SIG-M5 treated with dmso at 0.1 percent for 504 hours (cell line): ENCODE measurements at regions not wholly inside any gene's neighbourhood (a gene's known extent, or its start where the extent isn't known, plus 50 kb on each side); places are given as distances from the start of the nearest gene placed in this dataset.
"Not testable (repeated sequence)": the region's sequence is repeated elsewhere in the genome, so short reads cannot be mapped to it uniquely, and the experiment has no call there.

Experiments
- DNase-seq: peaks from one replicate; lab custom pipeline; 2025; ENCODE audit not compliant: unreplicated experiment; lab: John Stamatoyannopoulos, UW

GRCh38 chr10:6929148-6929830, 349.2 kb upstream of the PRKCQ start:
- peak; percentile 26 for DNase-seq

DNA sequence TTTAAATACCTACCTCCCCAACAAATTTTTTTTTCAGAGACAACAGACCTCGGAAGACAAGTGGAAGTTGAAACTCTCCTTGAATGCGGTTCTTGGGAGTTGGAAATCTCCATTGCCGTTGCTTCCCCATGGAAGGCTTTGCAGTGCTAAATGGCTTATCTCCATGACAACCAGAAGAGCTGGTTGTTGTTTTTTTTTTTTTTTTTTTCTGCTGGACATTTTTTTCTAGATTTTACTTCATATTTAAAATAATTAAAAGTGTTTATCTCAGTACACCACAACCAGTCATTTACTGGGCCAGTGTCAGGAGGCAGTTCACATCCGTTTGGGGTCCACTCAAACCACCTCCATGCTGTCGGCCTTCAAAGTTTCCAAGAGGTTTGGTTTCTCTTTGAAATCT, 348.5 kb upstream of the PRKCQ start:
- no peak for DNase-seq

DNA sequence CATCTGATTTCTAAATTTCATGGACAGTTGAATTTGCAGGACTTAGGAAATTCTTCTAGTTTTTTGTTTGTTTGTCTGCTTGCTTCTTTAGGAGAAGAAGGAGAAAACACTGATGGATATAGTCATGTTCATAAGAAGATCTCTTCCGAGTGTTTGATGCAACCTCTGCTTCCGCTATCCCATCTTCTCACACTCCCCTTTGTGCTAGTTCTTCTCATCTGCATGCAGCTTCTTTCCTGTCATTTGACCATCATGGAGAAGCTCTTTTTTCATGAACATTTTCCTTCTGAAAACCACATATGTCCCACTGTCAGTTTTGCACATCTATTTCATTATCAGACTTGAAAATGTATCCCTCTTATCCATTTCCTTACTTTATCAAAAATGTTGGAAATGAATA, 346.9 kb upstream of the PRKCQ start:
- peak; percentile 71 for DNase-seq

DNA sequence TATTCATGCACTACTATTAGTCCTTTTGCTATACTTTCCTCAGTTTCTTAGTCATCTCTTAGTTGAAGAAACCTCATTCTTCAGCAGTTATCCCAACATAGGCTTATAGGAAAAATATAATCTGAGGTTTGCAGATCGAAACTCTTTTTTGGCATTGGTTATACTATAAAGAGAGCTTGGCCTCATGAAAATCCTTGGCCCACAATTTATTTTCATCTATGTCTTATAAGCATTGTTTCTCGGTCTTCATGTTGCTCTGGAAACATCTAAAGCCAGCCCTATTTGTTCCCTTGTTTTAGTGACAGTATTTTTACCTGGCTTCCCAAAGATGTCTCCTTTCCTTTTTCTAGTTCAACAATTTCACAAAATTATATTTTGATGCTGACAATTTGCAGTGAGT, 345.1 kb upstream of the PRKCQ start:
- DNase-seq, result no peak

GRCh38 chr10:6924166-6924565, 344.1 kb upstream of the PRKCQ start:
- no peak for DNase-seq

DNA sequence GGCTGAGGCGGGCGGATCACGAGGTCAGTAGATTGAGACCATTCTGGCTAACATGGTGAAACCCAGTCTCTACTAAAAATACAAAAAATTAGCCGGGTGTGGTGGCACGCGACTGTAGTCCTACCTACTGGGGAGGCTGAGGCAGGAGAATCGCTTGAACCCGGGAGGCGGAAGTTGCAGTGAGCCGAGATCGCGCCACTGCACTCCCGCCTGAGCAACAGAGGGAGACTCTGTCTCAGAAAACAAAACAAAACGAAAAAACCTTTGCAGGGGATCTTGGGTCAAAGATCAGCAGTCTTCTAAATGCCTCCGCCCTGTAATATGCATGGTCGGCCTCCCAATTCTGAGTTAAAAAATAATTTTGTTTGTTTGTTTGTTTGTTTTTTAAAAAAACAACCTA, 340.9 kb upstream of the PRKCQ start:
- DNase-seq, result not testable (repeated sequence)

GRCh38 chr10:6920072-6921019, 340.3 kb upstream of the PRKCQ start:
- peak; percentile 79 for DNase-seq

DNA sequence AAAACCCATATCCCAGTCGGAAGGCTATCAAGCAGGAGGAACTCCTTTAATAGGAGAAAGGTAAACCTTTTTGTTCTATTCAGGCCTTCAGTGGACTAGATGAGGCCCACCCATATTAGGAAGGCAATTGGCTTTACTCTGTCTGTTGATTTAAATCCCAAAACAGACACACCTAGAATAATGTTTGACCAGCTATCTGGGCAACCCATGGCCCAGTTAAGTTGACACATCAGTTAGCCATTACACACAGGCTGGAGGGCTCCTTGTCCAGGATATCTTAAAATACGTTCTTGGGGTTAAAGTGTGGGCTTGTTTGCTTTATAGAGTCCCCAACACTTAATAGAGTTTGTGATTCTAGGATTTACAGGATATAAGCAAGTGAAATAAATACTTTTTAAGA, 339.0 kb upstream of the PRKCQ start:
- DNase-seq, result no peak

DNA sequence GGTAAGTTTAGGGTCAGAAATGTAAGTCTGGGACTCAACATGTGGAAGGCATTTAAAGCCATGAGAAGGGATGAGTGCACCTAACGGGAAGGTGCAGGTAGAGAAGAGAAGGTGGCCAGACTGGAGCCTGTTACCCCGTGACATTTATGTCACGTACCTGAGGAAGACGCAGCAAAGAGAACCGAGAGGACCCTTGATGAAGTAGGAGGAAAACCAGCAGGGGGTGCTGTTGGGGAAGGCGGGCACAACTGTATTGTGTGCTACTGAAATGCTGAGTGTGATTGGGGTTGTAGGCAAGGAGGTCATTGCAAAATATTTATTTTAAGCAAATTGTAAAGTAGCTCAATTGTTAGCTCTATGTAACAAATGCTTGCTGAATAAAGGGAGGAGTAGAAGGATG, 338.2 kb upstream of the PRKCQ start:
- DNase-seq, result peak; percentile 62

GRCh38 chr10:6917125-6917524, 337.0 kb upstream of the PRKCQ start:
- DNase-seq, result peak; percentile 9

DNA sequence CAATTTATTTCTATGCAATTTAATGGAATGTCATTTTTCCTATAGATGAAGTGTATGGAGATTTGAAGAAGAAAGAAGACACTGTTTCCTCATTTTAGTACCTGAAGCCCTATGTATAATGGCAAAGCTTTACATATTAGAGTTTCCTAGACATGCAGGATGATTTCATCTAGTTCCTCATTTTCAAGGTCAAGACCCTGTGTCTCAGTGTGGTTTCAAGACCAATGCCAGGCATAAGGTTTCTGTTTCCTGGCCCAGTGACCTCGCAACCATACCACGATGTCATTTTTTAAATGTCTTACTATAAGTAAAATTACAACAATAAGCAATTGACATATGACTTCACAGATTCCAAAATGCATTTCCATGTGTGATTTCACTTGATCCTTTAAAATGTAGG, 336.5 kb upstream of the PRKCQ start:
- peak; percentile 62 for DNase-seq

GRCh38 chr10:6915307-6915706, 335.2 kb upstream of the PRKCQ start:
- DNase-seq, result no peak

DNA sequence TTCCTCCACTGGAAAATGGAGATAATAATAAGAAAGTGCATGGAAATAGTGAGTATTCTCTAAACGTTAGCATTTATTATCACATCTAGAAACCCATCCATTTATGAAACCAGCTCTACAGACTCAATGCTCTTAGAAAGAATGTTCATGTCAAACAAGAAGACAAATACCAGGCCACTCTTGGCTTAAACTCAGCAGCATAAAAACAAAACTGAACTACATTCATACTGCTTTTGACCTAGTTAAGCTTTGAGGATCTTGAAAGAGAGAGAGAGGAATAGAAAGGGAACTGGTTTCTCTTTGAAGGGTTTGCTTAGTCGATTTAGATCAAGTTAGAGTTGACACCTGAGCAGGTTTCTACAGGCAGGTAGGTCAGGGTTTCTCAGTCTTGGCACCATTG, 332.9 kb upstream of the PRKCQ start:
- no peak for DNase-seq

DNA sequence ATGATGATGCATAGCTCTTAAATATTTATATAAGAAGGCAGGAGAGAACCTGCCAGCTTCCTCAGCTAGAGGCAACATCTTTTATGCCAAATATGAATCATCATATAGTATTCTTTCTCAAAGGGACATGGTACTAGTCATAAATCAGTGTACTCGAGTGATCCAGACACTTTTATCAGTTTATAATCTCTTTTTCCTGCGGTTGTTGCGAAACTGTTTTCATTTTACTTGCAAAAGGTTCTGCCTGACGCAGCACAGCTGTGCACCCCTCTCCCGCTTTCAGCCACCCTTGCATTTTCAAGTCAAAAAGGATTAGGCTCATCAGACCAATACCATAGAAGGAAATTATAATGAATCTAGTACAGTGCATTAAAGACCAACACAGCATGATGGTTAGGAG, 332.3 kb upstream of the PRKCQ start:
- DNase-seq, result no peak

DNA sequence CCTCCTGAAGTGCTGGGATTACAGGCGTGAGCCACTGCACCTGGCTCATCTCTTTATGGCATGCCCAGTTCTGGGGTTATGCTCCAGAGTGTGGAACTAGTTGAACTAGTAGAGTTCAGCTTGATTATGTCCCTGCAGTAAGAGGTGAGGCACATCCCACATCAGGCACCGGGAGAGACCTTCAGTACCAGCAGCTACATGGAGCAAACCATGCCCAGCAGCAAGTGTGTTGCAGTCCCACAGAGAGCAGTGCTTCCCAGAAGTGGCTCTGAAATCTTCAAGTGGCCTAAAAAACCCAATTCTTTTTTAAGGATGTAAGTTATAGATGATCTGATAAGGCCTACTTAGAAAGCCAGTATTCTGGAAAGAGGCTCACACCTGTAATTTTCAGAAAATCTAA, 331.9 kb upstream of the PRKCQ start:
- no peak for DNase-seq

DNA sequence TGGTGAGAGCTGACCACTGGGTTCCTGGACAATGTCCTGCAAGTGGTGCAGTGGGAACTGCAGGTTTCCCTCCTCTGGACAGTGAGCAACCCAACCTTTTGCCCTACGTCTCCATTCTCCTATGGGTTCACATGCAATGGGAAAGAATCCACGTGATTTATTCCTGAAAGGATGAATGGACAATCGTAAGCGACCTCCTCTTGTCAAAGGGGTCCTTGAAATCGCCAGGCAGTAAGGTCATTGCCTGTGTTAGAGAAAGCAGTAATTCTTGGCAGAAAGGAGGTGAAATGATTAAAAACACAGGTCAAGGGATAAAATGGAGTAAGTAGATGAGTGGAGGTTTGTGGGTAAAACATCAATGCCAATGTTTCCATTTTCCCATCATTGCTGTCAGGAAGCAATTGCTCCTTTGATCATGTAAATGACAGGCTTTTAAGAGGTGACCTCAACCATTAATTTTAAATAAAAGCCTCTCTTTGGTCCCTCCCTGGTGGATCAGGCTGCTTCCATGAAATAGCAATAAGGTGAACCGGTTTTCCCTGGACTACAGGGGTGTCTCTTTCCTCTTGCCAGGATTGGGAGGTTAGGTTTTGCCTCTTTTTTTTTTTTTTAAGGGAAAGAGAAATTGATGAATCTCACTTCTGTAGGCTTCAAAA, 330.0 kb upstream of the PRKCQ start:
- DNase-seq, result no peak

DNA sequence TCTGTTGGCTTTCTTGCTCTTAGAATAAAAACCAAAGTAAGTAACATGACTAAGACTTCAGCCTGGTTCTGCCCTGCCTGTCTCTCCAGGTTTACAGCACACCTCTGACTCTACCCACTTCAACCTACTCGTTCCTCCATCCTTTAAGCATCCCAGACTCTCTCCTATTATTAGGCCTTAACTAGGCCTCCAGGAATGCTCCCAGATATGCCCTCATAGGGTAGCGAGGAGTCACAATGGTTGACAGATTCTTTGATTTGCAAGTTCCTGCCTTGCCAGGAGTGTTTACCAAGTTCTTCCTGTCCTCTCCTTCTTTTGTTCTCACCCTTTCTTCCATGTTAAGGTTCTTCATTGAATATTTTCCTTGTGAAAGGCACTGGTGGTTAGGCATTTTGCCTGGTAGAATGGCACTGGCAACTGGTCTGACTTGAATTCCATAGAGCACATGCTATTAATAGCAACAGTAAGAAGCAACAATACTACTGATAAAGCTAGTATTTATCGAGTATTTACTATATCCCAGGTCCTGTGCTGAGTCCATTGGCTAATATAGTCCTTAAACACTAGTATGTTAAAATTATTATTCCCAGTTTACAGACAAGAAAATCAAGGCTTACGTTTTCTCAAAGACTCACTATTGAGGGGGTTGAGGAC, 327.9 kb upstream of the PRKCQ start:
- DNase-seq, result no peak

GRCh38 chr10:6894405-6894804, 314.3 kb upstream of the PRKCQ start:
- no peak for DNase-seq

DNA sequence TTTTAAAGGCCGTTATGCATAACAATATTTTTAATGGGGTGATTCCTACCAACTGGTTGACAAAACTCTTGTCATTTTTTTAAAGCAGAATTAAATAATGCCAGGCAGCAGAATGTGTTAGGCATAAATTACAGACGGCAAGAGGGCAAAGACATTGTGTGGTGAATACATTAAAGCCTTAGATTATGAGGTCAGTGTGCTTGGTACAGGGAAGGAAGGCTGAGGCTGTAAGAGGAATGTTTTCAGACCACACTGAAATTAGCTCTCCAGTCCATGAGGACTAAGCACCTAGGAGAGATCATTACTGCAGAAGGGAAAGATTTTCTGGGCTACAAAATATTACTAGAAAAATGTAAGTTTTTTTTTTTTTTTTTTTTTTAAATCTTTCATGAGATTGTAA, 312.8 kb upstream of the PRKCQ start:
- DNase-seq, result no peak

GRCh38 chr10:6891924-6892323, 311.8 kb upstream of the PRKCQ start:
- DNase-seq, result no peak

DNA sequence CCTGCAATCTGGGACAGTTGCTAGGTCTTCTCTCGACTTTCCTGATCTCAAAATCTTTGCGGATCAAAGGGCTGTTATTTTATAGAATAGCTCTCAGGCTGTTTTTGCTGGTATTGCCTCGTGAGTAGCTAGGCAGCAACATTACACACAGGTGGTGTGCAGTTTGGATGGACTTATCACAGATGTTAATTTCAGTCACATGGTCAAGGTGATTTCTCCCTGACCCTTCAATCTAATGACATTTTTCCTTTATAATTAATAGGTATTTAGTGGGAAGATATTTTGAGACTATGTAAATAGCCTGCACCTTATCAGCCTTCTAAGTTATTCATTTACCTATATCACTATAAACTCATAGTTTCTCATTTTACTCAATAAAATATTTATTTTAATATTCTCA, 309.6 kb upstream of the PRKCQ start:
- no peak for DNase-seq
